Neuronal stem cell (in vitro differentiated cells): ENCODE measurements at regions not wholly inside any gene's neighbourhood (a gene's known extent, or its start where the extent isn't known, plus 50 kb on each side); places are given as distances from the start of the nearest gene placed in this dataset.
A peak's percentile ranks its signal among the peaks of the same experiment; 100 is the strongest.
"Not testable (repeated sequence)": the region's sequence is repeated elsewhere in the genome, so short reads cannot be mapped to it uniquely, and the experiment has no call there.

Source experiments
- DNase-seq: peaks from one replicate; pipeline ENCODE4 v3.0.0-alpha.2; 2013; ENCODE audit warnings: low spot score
- H2AFZ ChIP-seq: one replicate; pipeline ENCODE4 v1.6.1; 2013; ENCODE audit warnings: mild to moderate bottlenecking, low read length, inconsistent platforms
- H2AK5ac ChIP-seq: 2 replicates; pipeline ENCODE4 v1.6.1; 2013; ENCODE audit warnings: low read depth, mild to moderate bottlenecking, inconsistent platforms, low read length, moderate library complexity, mixed read lengths
- H2BK120ac ChIP-seq: 2 replicates; pipeline ENCODE4 v1.6.1; 2013; ENCODE audit warnings: low read depth, mild to moderate bottlenecking, inconsistent platforms, low read length, moderate library complexity, mixed read lengths
- H2BK12ac ChIP-seq: one replicate; pipeline ENCODE4 v1.6.1; 2013; ENCODE audit warnings: low read length, inconsistent platforms
- H2BK15ac ChIP-seq: 2 replicates; pipeline ENCODE4 v1.6.1; 2013; ENCODE audit warnings: mild to moderate bottlenecking, low read length, inconsistent platforms, mixed read lengths
- H2BK5ac ChIP-seq: one replicate; pipeline ENCODE4 v1.6.1; 2013; ENCODE audit warnings: inconsistent platforms, mild to moderate bottlenecking, low read length, moderate library complexity
- H3K14ac ChIP-seq: one replicate; pipeline ENCODE4 v1.6.1; 2013; ENCODE audit warnings: low read length, inconsistent platforms
- H3K18ac ChIP-seq: 2 replicates; pipeline ENCODE4 v1.6.1; 2013; ENCODE audit warnings: low read length, inconsistent platforms
- H3K23ac ChIP-seq: 2 replicates; pipeline ENCODE4 v1.6.1; 2013; ENCODE audit warnings: low read depth, mild to moderate bottlenecking, mixed read lengths, low read length, inconsistent platforms; ENCODE audit not compliant: poor library complexity
- H3K27ac ChIP-seq: replicated peaks from 3 replicates; pipeline ENCODE4 v1.5.1; 2013; ENCODE audit warnings: low read length, inconsistent platforms
- H3K27me3 ChIP-seq, 3 experiments: 2 replicates each; pipeline ENCODE4 v1.6.1; 2013; ENCODE audit warnings: low read length in 3 of 3, mild to moderate bottlenecking in 2 of 3, inconsistent platforms in 1 of 3, low read depth in 1 of 3, mixed read lengths in 1 of 3, moderate library complexity in 1 of 3; ENCODE audit not compliant: control insufficient read depth in 3 of 3, insufficient read depth in 3 of 3
- H3K36me3 ChIP-seq, 2 donors: replicated peaks in 1 of 2; 2 replicates each; pipeline ENCODE4 v1.6.1; 2013; ENCODE audit warnings: low read length in 2 of 2; ENCODE audit not compliant: control insufficient read depth in 2 of 2, insufficient read depth in 2 of 2
- H3K4ac ChIP-seq: 2 replicates; pipeline ENCODE4 v1.6.1; 2013; ENCODE audit warnings: inconsistent platforms, mild to moderate bottlenecking, low read length, moderate library complexity
- H3K4me1 ChIP-seq, 2 donors: 1 replicate in 1 of 2; 2 replicates in 1 of 2; pipeline ENCODE4 v1.6.1; 2013; ENCODE audit warnings: low read length in 2 of 2, low read depth in 1 of 2; ENCODE audit not compliant: control insufficient read depth in 2 of 2, insufficient read depth in 1 of 2
- H3K4me2 ChIP-seq: one replicate; pipeline ENCODE4 v1.6.1; 2013; ENCODE audit warnings: mild to moderate bottlenecking, low read length, inconsistent platforms; ENCODE audit not compliant: insufficient read depth, poor library complexity, severe bottlenecking
- H3K4me3 ChIP-seq, 2 donors: 2 replicates each; pipeline ENCODE4 v1.5.1; 2013; ENCODE audit warnings: low read length in 2 of 2, mild to moderate bottlenecking in 2 of 2, inconsistent platforms in 1 of 2, moderate library complexity in 1 of 2
- H3K79me1 ChIP-seq: one replicate; pipeline ENCODE4 v1.6.1; 2013; ENCODE audit warnings: low read depth, mild to moderate bottlenecking, inconsistent platforms, low read length, moderate library complexity
- H3K9ac ChIP-seq: one replicate; pipeline ENCODE4 v1.6.1; 2013; ENCODE audit warnings: mild to moderate bottlenecking, low read depth, low read length, inconsistent platforms; ENCODE audit not compliant: poor library complexity
- H3K9me3 ChIP-seq, 2 donors: replicated peaks in 1 of 2; 2 replicates each; pipeline versions ENCODE3 to v1.6.1; 2013; ENCODE audit warnings: low read length in 2 of 2, mild to moderate bottlenecking in 2 of 2, inconsistent platforms in 1 of 2, low read depth in 1 of 2, mixed read lengths in 1 of 2, moderate library complexity in 1 of 2; ENCODE audit not compliant: control insufficient read depth in 2 of 2, insufficient read depth in 1 of 2
- H4K8ac ChIP-seq: one replicate; pipeline ENCODE4 v1.6.1; 2013; ENCODE audit warnings: low read depth, mild to moderate bottlenecking, inconsistent platforms, low read length, moderate library complexity
- H4K91ac ChIP-seq: one replicate; pipeline ENCODE4 v1.6.1; 2013; ENCODE audit warnings: low read length, low read depth, mild to moderate bottlenecking, inconsistent platforms; ENCODE audit not compliant: poor library complexity
- WGBS, 2 donors: extraction: QIAGEN DNeasy Blood & Tissue Kit; methylation state at CpG; one replicate each; pipeline ENCODE4 v1.1.7; 2013; ENCODE audit warnings: missing lambda C conversion rate in 2 of 2, mixed read lengths in 1 of 2; ENCODE audit not compliant: insufficient read length in 2 of 2, insufficient replicate concordance in 1 of 2; ENCODE audit errors: extremely low coverage in 2 of 2; 5-methylcytosine and 5-hydroxymethylcytosine counted together

- no peak overlapping the region for H4K8ac ChIP-seq
- no peaks in the 10 kb centered on the region for H3K9me3 ChIP-seq
- no peak overlapping the region for H2AK5ac ChIP-seq
- H2BK15ac ChIP-seq = no peak overlapping the region
- no peak overlapping the region for H2BK12ac ChIP-seq
- no peaks in the 10 kb centered on the region for H3K79me1 ChIP-seq
- no peak overlapping the region for H2BK120ac ChIP-seq
- no peak overlapping the region for H2BK5ac ChIP-seq
- no peaks in the 10 kb centered on the region for H3K36me3 ChIP-seq
- no peak for DNase-seq
- no peak overlapping the region for H3K18ac ChIP-seq
- no peak overlapping the region for H3K14ac ChIP-seq
- no peak overlapping the region for H3K9ac ChIP-seq
- H2AFZ ChIP-seq = no peak overlapping the region
- H3K27ac ChIP-seq = no peak overlapping the region
- H3K4me2 ChIP-seq = no peak overlapping the region
- no peak overlapping the region for H3K4ac ChIP-seq
- H3K4me3 ChIP-seq = no peak overlapping the region
- no peak overlapping the region for H3K23ac ChIP-seq
- no peaks in the 10 kb centered on the region for H3K4me1 ChIP-seq
- H3K27me3 ChIP-seq = no peaks in the 10 kb centered on the region
- H4K91ac ChIP-seq = no peak overlapping the region
Measured at GRCh38 chr9:15369238-15369637, 53.4 kb upstream of the SNAPC3 start.

- H3K18ac ChIP-seq, H2AFZ ChIP-seq, DNase-seq, H3K4me3 ChIP-seq, H2BK12ac ChIP-seq, H3K4me2 ChIP-seq, H3K4ac ChIP-seq, H3K23ac ChIP-seq, H3K79me1 ChIP-seq, H3K4me1 ChIP-seq, H2BK120ac ChIP-seq, H3K36me3 ChIP-seq, H3K9me3 ChIP-seq, H4K8ac ChIP-seq, H2AK5ac ChIP-seq, H2BK5ac ChIP-seq, H3K27me3 ChIP-seq, H3K9ac ChIP-seq, H2BK15ac ChIP-seq, H3K27ac ChIP-seq, H4K91ac ChIP-seq: not testable (repeated sequence)
- H3K14ac ChIP-seq = peak overlapping the region; percentile 21
- WGBS, 2 donors = no CpG with 5 or more reads among the region's 13 CpGs
Measured at GRCh38 chr9:15364975-15365553, 57.6 kb upstream of the SNAPC3 start.

DNA sequence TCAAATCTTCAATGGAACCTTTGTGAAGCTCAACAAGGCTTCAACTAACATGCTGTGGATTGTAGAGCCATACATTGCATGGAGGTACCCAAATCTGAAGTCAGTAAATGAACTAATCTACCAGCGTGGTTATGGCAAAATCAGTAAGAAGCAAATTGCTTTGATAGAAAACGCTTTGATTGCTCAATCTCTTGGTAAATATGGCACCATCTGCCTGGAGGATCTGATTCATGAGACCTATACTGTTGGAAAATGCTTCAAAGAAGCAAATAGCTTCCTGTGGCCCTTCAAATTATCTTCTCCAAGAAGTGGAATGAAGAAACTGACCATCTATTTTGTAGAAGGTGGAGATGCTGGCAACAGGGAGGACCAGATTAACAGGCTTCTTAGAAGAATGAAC lies 54.7 kb upstream of the TTC39B start:
- H2AK5ac ChIP-seq = no peak overlapping the region
- H3K4me3 ChIP-seq = no peak overlapping the region
- peak overlapping the region; percentile 24 for H3K9ac ChIP-seq
- H2BK12ac ChIP-seq = no peak overlapping the region
- H3K36me3 ChIP-seq = no peaks in the 10 kb centered on the region
- no peaks in the 10 kb centered on the region for H3K4me1 ChIP-seq
- H2BK15ac ChIP-seq = no peak overlapping the region
- no peak overlapping the region for H2AFZ ChIP-seq
- WGBS, 2 donors = no CpG with 5 or more reads among the region's 2 CpGs
- H4K8ac ChIP-seq = no peak overlapping the region
- no peaks in the 10 kb centered on the region for H3K9me3 ChIP-seq
- no peak overlapping the region for H2BK120ac ChIP-seq
- no peak overlapping the region for H3K23ac ChIP-seq
- no peaks in the 10 kb centered on the region for H3K27me3 ChIP-seq
- DNase-seq = no peak
- H3K14ac ChIP-seq = no peak overlapping the region
- H3K18ac ChIP-seq = no peak overlapping the region
- H2BK5ac ChIP-seq = no peak overlapping the region
- no peak overlapping the region for H3K4me2 ChIP-seq
- H4K91ac ChIP-seq = no peak overlapping the region
- no peak overlapping the region for H3K4ac ChIP-seq
- H3K27ac ChIP-seq = no peak overlapping the region
- no peaks in the 10 kb centered on the region for H3K79me1 ChIP-seq

- Histone ChIP-seq H3K4me2 (no peak overlapping the region), H2AK5ac (no peak overlapping the region), H3K14ac (no peak overlapping the region), H3K18ac (no peak overlapping the region), H2AFZ (no peak overlapping the region), H2BK120ac (no peak overlapping the region), H2BK5ac (no peak overlapping the region), H4K8ac (no peak overlapping the region), H4K91ac (no peak overlapping the region), H3K27me3 (no peaks in the 10 kb centered on the region), H3K9me3 (no peaks in the 10 kb centered on the region), H2BK12ac (no peak overlapping the region), H3K36me3 (no peaks in the 10 kb centered on the region), H2BK15ac (no peak overlapping the region), H3K4me3 (no peak overlapping the region), H3K4me1 (no peaks in the 10 kb centered on the region), H3K79me1 (no peaks in the 10 kb centered on the region), H3K23ac (no peak overlapping the region), H3K27ac (no peak overlapping the region), H3K9ac (no peak overlapping the region), H3K4ac (no peak overlapping the region)
- no CpG with 5 or more reads among the region's 4 CpGs for WGBS, 2 donors
- DNase-seq = no peak
Measured at GRCh38 chr9:15357050-15357653, 50.1 kb upstream of the TTC39B start.
